H9 (cell line): ENCODE measurements at regions not wholly inside any gene's neighbourhood (a gene's known extent, or its start where the extent isn't known, plus 50 kb on each side); places are given as distances from the start of the nearest gene placed in this dataset.

Experiments used
- DNase-seq: peaks from one replicate; pipeline ENCODE4 v3.0.0-alpha.2; 2017
- H2AFZ ChIP-seq: one replicate; pipeline ENCODE4 v1.6.1; 2013; ENCODE audit warnings: mild to moderate bottlenecking, low read length, control low read depth, moderate library complexity
- H2AK5ac ChIP-seq: 2 replicates; pipeline ENCODE4 v1.6.1; 2013; ENCODE audit warnings: low read length, control low read depth, mixed read lengths; ENCODE audit not compliant: insufficient read length
- H2BK120ac ChIP-seq: one replicate; pipeline ENCODE4 v1.6.1; 2013; ENCODE audit warnings: low read depth, mild to moderate bottlenecking, low read length, control low read depth, inconsistent platforms; ENCODE audit not compliant: poor library complexity, severe bottlenecking
- H2BK12ac ChIP-seq: 2 replicates; pipeline ENCODE4 v1.6.1; 2013; ENCODE audit warnings: low read length, control low read depth, mixed read lengths, low read depth; ENCODE audit not compliant: insufficient read length
- H2BK15ac ChIP-seq: 2 replicates; pipeline ENCODE4 v1.6.1; 2013; ENCODE audit warnings: low read depth, low read length, control low read depth
- H2BK20ac ChIP-seq: one replicate; pipeline ENCODE4 v1.6.1; 2013; ENCODE audit warnings: low read depth, mild to moderate bottlenecking, low read length, control low read depth, inconsistent platforms; ENCODE audit not compliant: poor library complexity, severe bottlenecking
- H2BK5ac ChIP-seq: 2 replicates; pipeline ENCODE4 v1.6.1; 2013; ENCODE audit warnings: low read length, control low read depth, mixed read lengths; ENCODE audit not compliant: insufficient read length
- H3K14ac ChIP-seq: 2 replicates; pipeline ENCODE4 v1.6.1; 2013; ENCODE audit warnings: low read length, control low read depth; ENCODE audit not compliant: insufficient read depth
- H3K18ac ChIP-seq: 2 replicates; pipeline ENCODE4 v1.6.1; 2013; ENCODE audit warnings: low read depth, mild to moderate bottlenecking, mixed read lengths, low read length, control low read depth; ENCODE audit not compliant: insufficient read length
- H3K23ac ChIP-seq: 2 replicates; pipeline ENCODE4 v1.6.1; 2013; ENCODE audit warnings: low read length, control low read depth, mixed read lengths, low read depth; ENCODE audit not compliant: insufficient read length
- H3K23me2 ChIP-seq: 2 replicates; pipeline ENCODE4 v1.6.1; 2013; ENCODE audit warnings: low read depth, mild to moderate bottlenecking, mixed read lengths, low read length, control low read depth; ENCODE audit not compliant: insufficient read length, poor library complexity, severe bottlenecking
- H3K27ac ChIP-seq: 2 replicates; pipeline ENCODE4 v1.5.1; 2013; ENCODE audit warnings: low read length, control low read depth, mixed read lengths, low read depth; ENCODE audit not compliant: insufficient read length
- H3K27me3 ChIP-seq: 2 replicates; pipeline ENCODE4 v1.6.1; 2013; ENCODE audit warnings: low read length, control low read depth, inconsistent platforms; ENCODE audit not compliant: insufficient read depth
- H3K4ac ChIP-seq: 2 replicates; pipeline ENCODE4 v1.6.1; 2013; ENCODE audit warnings: low read depth, mild to moderate bottlenecking, control low read depth, inconsistent platforms, low read length, moderate library complexity
- H3K4me1 ChIP-seq: 2 replicates; pipeline ENCODE4 v1.6.1; 2013; ENCODE audit warnings: low read length, control low read depth, inconsistent platforms; ENCODE audit not compliant: insufficient read depth
- H3K4me2 ChIP-seq: 2 replicates; pipeline ENCODE4 v1.6.1; 2013; ENCODE audit warnings: low read length, control low read depth, mixed read lengths; ENCODE audit not compliant: insufficient read length, insufficient read depth
- H3K56ac ChIP-seq: 2 replicates; pipeline ENCODE4 v1.6.1; 2013; ENCODE audit warnings: low read depth, mild to moderate bottlenecking, mixed read lengths, low read length, control low read depth; ENCODE audit not compliant: insufficient read length
- H3K79me1 ChIP-seq: 2 replicates; pipeline ENCODE4 v1.6.1; 2013; ENCODE audit warnings: low read depth, mild to moderate bottlenecking, moderate library complexity, low read length, control low read depth, inconsistent platforms; ENCODE audit not compliant: insufficient read depth, poor library complexity, severe bottlenecking
- H3K79me2 ChIP-seq: 2 replicates; pipeline ENCODE4 v1.6.1; 2013; ENCODE audit warnings: low read length, control low read depth, inconsistent platforms; ENCODE audit not compliant: insufficient read depth
- H3K9ac ChIP-seq: 2 replicates; pipeline ENCODE4 v1.6.1; 2013; ENCODE audit warnings: low read length, control low read depth, mixed read lengths; ENCODE audit not compliant: insufficient read length; ENCODE audit errors: extremely low read depth
- H3K9me3 ChIP-seq: one replicate; pipeline ENCODE4 v1.6.1; 2013; ENCODE audit warnings: low read depth, low read length, inconsistent platforms; ENCODE audit not compliant: control insufficient read depth
- H3T11ph ChIP-seq: one replicate; pipeline ENCODE4 v1.6.1; 2013; ENCODE audit warnings: mild to moderate bottlenecking, low read length, control low read depth, inconsistent platforms
- H4K20me1 ChIP-seq: one replicate; pipeline ENCODE4 v1.6.1; 2013; ENCODE audit not compliant: control insufficient read depth, insufficient read length, insufficient read depth
- H4K5ac ChIP-seq: 2 replicates; pipeline ENCODE4 v1.6.1; 2013; ENCODE audit warnings: low read depth, mild to moderate bottlenecking, mixed read lengths, low read length, control low read depth; ENCODE audit not compliant: insufficient read length
- H4K8ac ChIP-seq: replicated peaks from 2 replicates; pipeline ENCODE4 v1.6.1; 2013; ENCODE audit warnings: low read length, control low read depth, mixed read lengths, low read depth; ENCODE audit not compliant: insufficient read length
- H4K91ac ChIP-seq: 2 replicates; pipeline ENCODE4 v1.6.1; 2013; ENCODE audit warnings: low read depth, mild to moderate bottlenecking, moderate library complexity, mixed read lengths, low read length, control low read depth; ENCODE audit not compliant: insufficient read length
- H3K27ac Mint-ChIP-seq, 3 experiments: 2 replicates in 2 of 3; 3 replicates in 1 of 3; pipeline ENCODE4 v1.8.0; 2020 to 2021; ENCODE audit warnings: mixed read lengths in 3 of 3, mild to moderate bottlenecking in 1 of 3, moderate library complexity in 1 of 3
- H3K27me3 Mint-ChIP-seq: 2 replicates; pipeline ENCODE4 v1.8.0; 2021; ENCODE audit warnings: low read depth, mild to moderate bottlenecking, moderate library complexity, mixed read lengths
- H3K36me3 Mint-ChIP-seq, 3 experiments: 2 replicates in 2 of 3; 3 replicates in 1 of 3; pipeline ENCODE4 v1.8.0; 2020 to 2021; ENCODE audit warnings: low read depth in 3 of 3, mixed read lengths in 3 of 3; ENCODE audit not compliant: insufficient read depth in 1 of 3
- H3K4me1 Mint-ChIP-seq, 2 experiments: 2 replicates each; pipeline ENCODE4 v1.8.0; 2020; ENCODE audit warnings: mixed read lengths in 2 of 2
- H3K4me3 Mint-ChIP-seq, 2 experiments: 2 replicates in 1 of 2; 3 replicates in 1 of 2; pipeline ENCODE4 v1.8.0; 2020 to 2021; ENCODE audit warnings: mild to moderate bottlenecking in 2 of 2, mixed read lengths in 2 of 2, moderate library complexity in 1 of 2
- H3K9me3 Mint-ChIP-seq, 2 experiments: 2 replicates in 1 of 2; 3 replicates in 1 of 2; pipeline ENCODE4 v1.8.0; 2020; ENCODE audit warnings: mild to moderate bottlenecking in 2 of 2, mixed read lengths in 2 of 2, moderate library complexity in 1 of 2
- WGBS: extraction: QIAGEN DNeasy Blood & Tissue Kit; methylation state at CpG from one replicate; pipeline ENCODE4 v1.1.7; 2013; ENCODE audit warnings: missing lambda C conversion rate, low lambda C conversion rate, mixed read lengths; ENCODE audit not compliant: insufficient read length; ENCODE audit errors: extremely low coverage; 5-methylcytosine and 5-hydroxymethylcytosine counted together
- TF ChIP-seq, protein P1 (sequence below): fragments of 200-600 bp; sonication (generic); conservative IDR thresholded peaks from 3 replicates; pipeline ENCODE4 v1.8.0; 2021; ENCODE audit warnings: antibody characterized with exemption, mild to moderate bottlenecking

DNA sequence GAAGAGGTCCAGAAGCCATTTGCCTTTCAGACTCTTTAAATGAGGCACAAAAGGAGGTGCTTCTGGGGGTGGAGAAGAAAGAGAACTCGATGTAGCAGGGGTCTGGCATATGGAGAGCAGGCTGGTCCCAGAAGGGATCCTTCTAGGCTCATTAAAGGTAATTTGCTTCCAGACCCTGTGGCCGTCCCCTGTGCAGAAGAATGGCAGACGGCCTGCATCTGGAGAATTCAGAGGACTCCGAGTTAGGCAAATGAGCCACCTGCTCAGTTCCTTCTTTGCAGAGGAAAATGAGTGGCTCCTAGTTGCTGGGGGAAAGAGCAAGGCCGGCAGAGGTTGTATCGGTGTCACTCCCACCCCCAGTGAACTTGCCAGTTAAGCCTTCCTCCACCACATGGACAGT, 73.8 kb upstream of the FAM180A start:
- Histone ChIP-seq H3T11ph (no peak overlapping the region), H2BK5ac (no peak overlapping the region), H2BK15ac (no peak overlapping the region), H4K8ac (no peak overlapping the region), H3K23ac (no peak overlapping the region), H3K9me3 (no peaks in the 10 kb centered on the region), H3K56ac (no peak overlapping the region), H3K9ac (no peak overlapping the region), H3K79me2 (no peaks in the 10 kb centered on the region), H4K5ac (no peak overlapping the region), H3K79me1 (no peaks in the 10 kb centered on the region), H3K4me1 (no peaks in the 10 kb centered on the region), H2BK120ac (no peak overlapping the region), H3K27ac (no peak overlapping the region), H2BK20ac (no peak overlapping the region), H2BK12ac (no peak overlapping the region), H3K4me2 (no peak overlapping the region), H3K27me3 (no peaks in the 10 kb centered on the region), H3K23me2 (no peaks in the 10 kb centered on the region), H3K4ac (no peak overlapping the region), H2AK5ac (no peak overlapping the region), H4K91ac (no peak overlapping the region), H3K18ac (no peak overlapping the region), H4K20me1 (no peaks in the 10 kb centered on the region), H2AFZ (no peak overlapping the region), H3K14ac (no peak overlapping the region; the same call in 1 of the 2 replicates)
- Mint-ChIP-seq H3K9me3 (no peaks in the 10 kb centered on the region), H3K27ac (no peak overlapping the region; a peak in 1 of 7 replicates), H3K27me3 (no peaks in the 10 kb centered on the region), H3K4me3 (no peak overlapping the region), H3K4me1 (peaks cover 3 to 7% of the 10 kb centered on the region in 2 experiments; a peak in 2 of 4 replicates), H3K36me3 (no peaks in the 10 kb centered on the region)
- TF ChIP-seq, protein P1, sequence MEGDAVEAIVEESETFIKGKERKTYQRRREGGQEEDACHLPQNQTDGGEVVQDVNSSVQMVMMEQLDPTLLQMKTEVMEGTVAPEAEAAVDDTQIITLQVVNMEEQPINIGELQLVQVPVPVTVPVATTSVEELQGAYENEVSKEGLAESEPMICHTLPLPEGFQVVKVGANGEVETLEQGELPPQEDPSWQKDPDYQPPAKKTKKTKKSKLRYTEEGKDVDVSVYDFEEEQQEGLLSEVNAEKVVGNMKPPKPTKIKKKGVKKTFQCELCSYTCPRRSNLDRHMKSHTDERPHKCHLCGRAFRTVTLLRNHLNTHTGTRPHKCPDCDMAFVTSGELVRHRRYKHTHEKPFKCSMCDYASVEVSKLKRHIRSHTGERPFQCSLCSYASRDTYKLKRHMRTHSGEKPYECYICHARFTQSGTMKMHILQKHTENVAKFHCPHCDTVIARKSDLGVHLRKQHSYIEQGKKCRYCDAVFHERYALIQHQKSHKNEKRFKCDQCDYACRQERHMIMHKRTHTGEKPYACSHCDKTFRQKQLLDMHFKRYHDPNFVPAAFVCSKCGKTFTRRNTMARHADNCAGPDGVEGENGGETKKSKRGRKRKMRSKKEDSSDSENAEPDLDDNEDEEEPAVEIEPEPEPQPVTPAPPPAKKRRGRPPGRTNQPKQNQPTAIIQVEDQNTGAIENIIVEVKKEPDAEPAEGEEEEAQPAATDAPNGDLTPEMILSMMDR = no peak
- DNase-seq = no peak
- no CpG with 5 or more reads among the region's 6 CpGs for WGBS
